ENCODE measurements at regions not wholly inside any gene's neighbourhood (a gene's known extent, or its start where the extent isn't known, plus 50 kb on each side); places are given as distances from the start of the nearest gene placed in this dataset.

DNA sequence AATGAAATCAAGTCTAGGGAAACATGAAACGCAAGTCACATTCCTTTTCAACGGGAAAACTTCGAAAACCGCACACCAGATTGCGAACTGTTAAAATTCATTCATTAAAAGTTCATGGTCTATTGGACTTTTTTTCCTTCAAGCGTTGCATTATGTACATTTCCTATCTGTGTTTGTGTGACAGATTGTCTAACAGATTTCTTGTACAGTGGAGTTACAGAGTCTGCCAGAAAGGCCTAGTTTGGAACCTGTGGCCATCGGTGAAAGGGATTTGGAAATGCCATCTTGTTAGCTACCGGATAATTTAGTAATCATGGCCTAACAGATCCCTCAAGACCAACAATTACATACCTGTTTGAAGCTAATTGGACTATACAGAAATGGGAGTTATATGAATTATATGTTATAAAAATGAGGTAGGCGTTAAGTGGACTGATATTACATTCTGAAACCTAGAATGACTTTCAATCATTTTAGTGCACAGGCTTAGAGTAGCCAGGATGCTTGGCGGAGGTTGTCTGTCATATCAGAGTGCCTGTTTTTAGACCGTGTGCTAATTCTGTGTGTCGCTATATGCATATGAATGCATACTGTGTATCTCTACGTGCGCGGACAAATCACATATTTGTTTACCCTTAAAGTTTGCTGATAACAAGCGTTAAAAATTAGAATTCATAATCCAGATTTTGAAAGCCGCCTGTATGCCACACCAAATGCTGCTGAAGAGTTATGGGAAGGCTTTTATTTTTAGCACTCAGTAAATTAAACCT, 885.4 kb upstream of the RBFOX1 start:
- peaks cover 7% of the 10 kb centered on the region for H3K9me3 Mint-ChIP-seq (ENCODE audit: unreplicated experiment)
- DNase-seq, result no peak
- no peaks in the 10 kb centered on the region for H3K36me3 Mint-ChIP-seq (ENCODE audit: unreplicated experiment)
- no peak overlapping the region for H3K4me3 Mint-ChIP-seq (ENCODE audit: unreplicated experiment)
- H3K27me3 Mint-ChIP-seq (ENCODE audit: unreplicated experiment), result peaks cover 2% of the 10 kb centered on the region
- no peak overlapping the region for H3K27ac Mint-ChIP-seq (ENCODE audit: unreplicated experiment)
- no peaks in the 10 kb centered on the region for H3K4me1 Mint-ChIP-seq (ENCODE audit: low read depth, unreplicated experiment)
- TF ChIP-seq, protein P1, sequence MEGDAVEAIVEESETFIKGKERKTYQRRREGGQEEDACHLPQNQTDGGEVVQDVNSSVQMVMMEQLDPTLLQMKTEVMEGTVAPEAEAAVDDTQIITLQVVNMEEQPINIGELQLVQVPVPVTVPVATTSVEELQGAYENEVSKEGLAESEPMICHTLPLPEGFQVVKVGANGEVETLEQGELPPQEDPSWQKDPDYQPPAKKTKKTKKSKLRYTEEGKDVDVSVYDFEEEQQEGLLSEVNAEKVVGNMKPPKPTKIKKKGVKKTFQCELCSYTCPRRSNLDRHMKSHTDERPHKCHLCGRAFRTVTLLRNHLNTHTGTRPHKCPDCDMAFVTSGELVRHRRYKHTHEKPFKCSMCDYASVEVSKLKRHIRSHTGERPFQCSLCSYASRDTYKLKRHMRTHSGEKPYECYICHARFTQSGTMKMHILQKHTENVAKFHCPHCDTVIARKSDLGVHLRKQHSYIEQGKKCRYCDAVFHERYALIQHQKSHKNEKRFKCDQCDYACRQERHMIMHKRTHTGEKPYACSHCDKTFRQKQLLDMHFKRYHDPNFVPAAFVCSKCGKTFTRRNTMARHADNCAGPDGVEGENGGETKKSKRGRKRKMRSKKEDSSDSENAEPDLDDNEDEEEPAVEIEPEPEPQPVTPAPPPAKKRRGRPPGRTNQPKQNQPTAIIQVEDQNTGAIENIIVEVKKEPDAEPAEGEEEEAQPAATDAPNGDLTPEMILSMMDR (IDR thresholded peaks at IDR 0.05; ENCODE audit: partially characterized antibody, unreplicated experiment), result no peak

DNA sequence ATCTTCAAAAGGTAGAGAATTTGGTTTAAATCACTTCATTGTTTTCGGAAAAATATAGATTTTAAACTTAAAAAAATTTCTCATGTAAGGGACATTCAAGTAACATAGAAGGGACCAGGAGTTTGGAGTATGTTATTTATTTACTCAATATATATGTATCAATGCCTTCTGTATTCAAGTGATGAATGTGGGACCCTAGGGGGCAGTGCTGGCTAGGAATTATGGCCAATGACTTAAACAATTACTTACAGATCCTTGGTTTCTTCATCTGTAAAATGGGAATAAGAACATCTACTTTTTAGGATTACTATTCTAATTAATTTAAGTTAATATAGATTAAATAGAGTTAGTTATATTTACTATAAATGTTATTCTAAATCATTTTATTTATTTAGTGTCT, 886.3 kb upstream of the RBFOX1 start:
- no peaks in the 10 kb centered on the region for H3K4me1 Mint-ChIP-seq (ENCODE audit: low read depth, unreplicated experiment)
- TF ChIP-seq, protein P1 (IDR thresholded peaks at IDR 0.05; ENCODE audit: partially characterized antibody, unreplicated experiment), result no peak
- H3K27me3 Mint-ChIP-seq (ENCODE audit: unreplicated experiment), result peaks cover 2% of the 10 kb centered on the region
- DNase-seq, result no peak
- H3K9me3 Mint-ChIP-seq (ENCODE audit: unreplicated experiment), result peaks cover 8% of the 10 kb centered on the region
- H3K4me3 Mint-ChIP-seq (ENCODE audit: unreplicated experiment), result no peak overlapping the region
- no peaks in the 10 kb centered on the region for H3K36me3 Mint-ChIP-seq (ENCODE audit: unreplicated experiment)
- H3K27ac Mint-ChIP-seq (ENCODE audit: unreplicated experiment), result no peak overlapping the region

DNA sequence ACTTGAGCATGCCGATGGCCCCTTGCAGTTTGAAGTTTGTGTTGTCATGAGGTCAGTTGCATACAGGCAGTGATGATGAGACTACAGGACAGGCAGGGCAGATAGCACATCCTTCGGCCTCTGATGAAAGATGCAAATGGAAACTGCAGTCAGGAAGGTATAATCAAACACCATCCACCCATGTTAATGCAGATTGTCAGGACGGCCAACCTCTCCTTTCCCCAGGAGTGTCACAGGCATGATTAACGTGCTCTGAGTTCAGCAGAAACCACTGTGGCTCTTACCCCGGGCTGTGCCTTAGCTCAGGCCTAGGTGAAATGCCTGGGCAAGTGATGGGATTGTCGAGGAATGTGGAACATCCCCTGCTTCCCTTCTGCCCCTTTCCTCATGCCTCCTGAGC, 893.5 kb upstream of the RBFOX1 start:
- TF ChIP-seq, protein P1 (IDR thresholded peaks at IDR 0.05; ENCODE audit: partially characterized antibody, unreplicated experiment), result no peak
- Mint-ChIP-seq H3K27me3 (ENCODE audit: unreplicated experiment) (peaks cover 6% of the 10 kb centered on the region), H3K4me3 (ENCODE audit: unreplicated experiment) (no peak overlapping the region), H3K36me3 (ENCODE audit: unreplicated experiment) (no peaks in the 10 kb centered on the region), H3K27ac (ENCODE audit: unreplicated experiment) (no peak overlapping the region), H3K9me3 (ENCODE audit: unreplicated experiment) (peaks cover 5% of the 10 kb centered on the region), H3K4me1 (ENCODE audit: low read depth, unreplicated experiment) (no peaks in the 10 kb centered on the region)
- DNase-seq, result no peak

DNA sequence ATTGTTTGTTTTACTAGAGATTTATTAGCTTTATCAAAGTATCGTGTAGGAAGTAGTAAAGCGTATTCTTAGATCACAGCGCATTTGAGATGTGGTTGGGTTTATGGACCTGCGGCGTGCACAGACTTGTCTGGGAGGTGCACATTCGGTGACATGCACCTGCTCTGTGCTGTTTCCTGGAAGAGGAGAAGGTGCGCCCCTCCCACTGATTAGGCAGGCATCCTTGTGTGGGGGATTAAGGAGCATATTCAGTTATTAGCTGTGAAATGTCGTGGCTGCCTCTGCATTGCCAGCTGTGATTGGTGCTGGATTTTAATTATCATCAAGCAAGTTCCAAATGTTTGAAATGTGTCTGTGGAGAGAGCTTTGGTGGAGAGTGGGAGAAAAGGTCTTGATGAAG, 903.8 kb upstream of the RBFOX1 start:
- TF ChIP-seq, protein P1 (IDR thresholded peaks at IDR 0.05; ENCODE audit: partially characterized antibody, unreplicated experiment), result no peak
- Mint-ChIP-seq H3K36me3 (ENCODE audit: unreplicated experiment) (peaks cover 4% of the 10 kb centered on the region), H3K4me1 (ENCODE audit: low read depth, unreplicated experiment) (no peaks in the 10 kb centered on the region), H3K27ac (ENCODE audit: unreplicated experiment) (no peak overlapping the region), H3K9me3 (ENCODE audit: unreplicated experiment) (peaks cover 3% of the 10 kb centered on the region), H3K27me3 (ENCODE audit: unreplicated experiment) (peaks cover 3% of the 10 kb centered on the region), H3K4me3 (ENCODE audit: unreplicated experiment) (no peak overlapping the region)
- no peak for DNase-seq

DNA sequence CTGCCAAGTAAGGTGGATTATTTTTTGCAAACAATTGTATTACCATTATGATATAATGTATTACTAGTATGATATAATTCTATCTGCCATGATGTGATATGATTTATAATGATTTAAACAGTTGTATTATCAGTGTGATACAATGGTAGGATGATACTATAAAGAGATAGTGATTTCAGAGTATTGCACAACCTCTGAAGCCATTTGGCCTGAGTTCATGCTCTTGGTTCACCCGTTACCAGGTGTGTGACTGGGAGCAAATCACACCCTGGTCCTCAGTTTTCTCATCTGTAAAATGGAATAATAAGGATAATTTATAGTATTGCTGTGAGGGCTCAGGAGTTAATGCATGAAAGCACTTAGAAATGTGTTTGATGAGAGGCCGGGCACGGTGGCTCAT, 905.0 kb upstream of the RBFOX1 start:
- DNase-seq, result no peak
- Mint-ChIP-seq H3K27me3 (ENCODE audit: unreplicated experiment) (peaks cover 3% of the 10 kb centered on the region), H3K36me3 (ENCODE audit: unreplicated experiment) (peaks cover 4% of the 10 kb centered on the region), H3K9me3 (ENCODE audit: unreplicated experiment) (peaks cover 3% of the 10 kb centered on the region), H3K27ac (ENCODE audit: unreplicated experiment) (no peak overlapping the region), H3K4me1 (ENCODE audit: low read depth, unreplicated experiment) (no peaks in the 10 kb centered on the region), H3K4me3 (ENCODE audit: unreplicated experiment) (no peak overlapping the region)
- TF ChIP-seq, protein P1 (IDR thresholded peaks at IDR 0.05; ENCODE audit: partially characterized antibody, unreplicated experiment), result no peak

Measured in glutamatergic neuron (in vitro differentiated cells).